NCI-H526 treated with DMSO at 0.1 percent for 48 hours (cell line): ENCODE measurements at regions not wholly inside any gene's neighbourhood (a gene's known extent, or its start where the extent isn't known, plus 50 kb on each side); places are given as distances from the start of the nearest gene placed in this dataset.

Source experiments
- DNase-seq: peaks from one replicate; lab custom pipeline; 2025; lab: John Stamatoyannopoulos, UW

- peak; percentile 24 for DNase-seq
Observed at GRCh38 chr7:130912862-130913638, 179.0 kb upstream of the KLF14 start.

GRCh38 chr7:130913639-130914553 is 179.9 kb upstream of the KLF14 start:
- DNase-seq: no peak

DNA sequence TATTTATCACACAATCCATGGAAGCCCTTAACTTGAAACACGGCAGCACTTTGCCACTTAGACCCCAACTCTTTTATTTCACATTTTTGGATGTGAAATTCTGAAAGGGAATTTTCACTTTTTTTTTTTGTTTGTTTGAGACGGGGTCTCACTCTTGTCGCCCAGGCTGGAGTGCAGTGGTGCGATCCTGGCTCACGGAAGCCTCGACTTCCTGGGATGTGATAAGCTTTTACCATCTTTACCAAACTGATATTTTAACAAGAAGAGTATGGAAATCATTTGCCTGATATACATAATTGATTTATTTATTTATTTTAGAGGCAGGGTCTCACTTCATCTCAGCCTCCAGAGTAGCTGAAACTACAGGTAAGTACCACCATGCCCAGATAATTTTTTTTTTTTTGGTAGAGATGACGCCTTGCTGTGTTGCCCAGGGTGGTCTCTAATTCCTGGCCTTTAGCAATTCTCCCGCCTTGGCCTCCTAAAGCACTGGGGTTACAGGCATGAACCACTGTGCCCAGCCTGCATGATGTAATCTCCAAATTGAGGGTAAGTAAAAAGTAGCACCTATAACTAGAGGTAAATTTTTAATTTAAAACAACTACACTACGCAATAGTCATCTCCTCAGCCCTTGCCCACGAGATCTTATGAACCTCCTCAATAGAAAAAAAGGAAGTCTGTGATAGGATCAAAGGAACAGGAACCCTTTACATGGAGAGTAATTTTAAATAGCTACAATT is 180.7 kb upstream of the KLF14 start:
- no peak for DNase-seq

- DNase-seq: no peak
Observed at GRCh38 chr7:130917669-130918128, 183.7 kb upstream of the KLF14 start.

- no peak for DNase-seq
Observed at GRCh38 chr7:130918129-130919052, 184.4 kb upstream of the KLF14 start.

DNA sequence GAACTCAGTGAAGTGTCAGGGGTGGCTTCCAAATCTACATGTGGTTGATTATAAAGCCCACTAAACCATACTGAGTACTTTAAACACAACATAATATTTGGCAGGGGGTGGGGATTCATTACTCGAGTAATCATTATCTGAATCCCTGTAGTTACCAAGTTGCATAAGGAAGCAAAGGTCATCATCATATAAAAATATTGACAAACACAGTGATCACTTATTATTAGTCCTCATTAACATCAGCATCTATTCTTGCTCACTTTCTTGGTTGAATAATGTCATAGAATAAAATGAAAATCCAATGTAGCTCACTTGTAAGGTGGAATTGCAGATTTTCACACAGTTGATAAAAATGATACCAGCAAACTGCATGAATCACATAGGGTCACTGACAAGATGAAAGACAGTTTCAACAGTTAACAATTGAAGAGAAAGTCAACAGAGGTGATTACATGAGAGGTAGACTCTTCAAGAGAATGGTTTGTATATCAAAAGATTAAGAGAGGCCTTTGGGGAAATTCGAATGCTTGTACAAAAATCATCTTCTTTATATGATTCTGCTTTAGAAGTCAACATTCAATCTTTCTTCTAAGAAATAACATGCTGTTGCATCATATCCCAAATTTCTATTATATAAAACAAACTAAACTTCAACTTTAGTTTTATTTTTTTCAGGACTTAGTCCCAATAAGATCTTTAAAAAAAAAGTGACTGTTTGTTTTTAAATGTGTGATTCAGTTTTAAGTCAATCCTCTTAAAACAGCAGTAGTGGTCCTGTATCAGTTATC is 185.5 kb upstream of the KLF14 start:
- no peak for DNase-seq

DNA sequence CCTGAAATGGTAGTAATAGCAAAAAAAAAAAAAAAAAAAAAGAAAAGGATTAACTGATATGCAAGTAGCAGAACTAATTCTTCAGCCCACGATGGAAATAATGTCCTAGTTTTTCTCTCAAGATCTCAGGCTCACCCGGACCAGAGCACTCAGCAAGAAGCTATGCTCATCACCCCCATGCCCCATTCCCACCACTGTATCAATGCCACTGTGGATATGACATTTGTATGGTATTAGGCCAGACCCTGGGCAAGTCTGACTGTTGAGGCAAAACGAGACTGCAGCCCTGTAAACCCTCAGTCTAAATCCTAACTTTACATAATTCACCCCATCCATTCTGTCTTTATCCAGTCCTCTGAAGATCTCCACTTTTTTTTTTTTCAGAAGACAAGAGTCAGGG is 186.1 kb upstream of the KLF14 start:
- no peak for DNase-seq

DNA sequence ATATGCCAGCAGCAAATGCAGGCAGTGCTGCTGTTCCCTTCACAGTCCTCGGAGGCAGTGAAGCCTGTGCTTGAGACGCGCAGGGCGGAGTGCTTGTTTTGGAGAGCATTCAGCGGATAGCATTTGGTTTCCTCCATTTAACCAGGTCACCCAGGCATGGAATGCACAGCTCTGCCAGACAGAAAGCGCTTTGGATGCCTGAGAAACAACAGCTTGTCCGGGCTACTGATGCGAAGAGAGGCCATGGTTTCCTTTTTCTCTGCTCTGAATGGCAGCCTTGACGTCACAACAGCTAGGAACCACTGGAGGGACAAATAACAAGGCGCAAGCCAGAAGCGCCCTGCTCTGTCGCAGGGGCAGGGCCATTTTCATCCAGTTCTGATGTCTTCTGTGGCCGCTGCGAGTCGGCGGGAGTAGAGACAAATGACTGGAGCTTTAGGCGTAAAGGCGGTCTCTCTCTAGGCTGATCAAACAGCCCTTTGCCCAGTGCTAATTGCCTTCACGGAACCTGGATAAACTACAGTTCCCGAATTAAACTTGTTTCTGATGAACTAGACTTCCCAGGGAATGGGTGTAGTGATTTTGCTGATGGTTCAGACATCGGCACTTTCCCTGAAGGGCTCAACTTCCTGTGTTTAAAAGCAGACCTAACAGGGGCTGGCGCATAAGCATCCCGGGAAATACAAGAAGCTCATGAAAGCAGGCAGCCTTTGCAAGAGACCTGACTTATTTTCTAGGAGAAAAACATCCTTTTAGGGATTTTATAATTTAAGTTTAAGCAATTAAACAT is 187.6 kb upstream of the KLF14 start:
- no peak for DNase-seq

- DNase-seq: no peak
Observed at GRCh38 chr7:130922206-130923112, 188.5 kb upstream of the KLF14 start.

DNA sequence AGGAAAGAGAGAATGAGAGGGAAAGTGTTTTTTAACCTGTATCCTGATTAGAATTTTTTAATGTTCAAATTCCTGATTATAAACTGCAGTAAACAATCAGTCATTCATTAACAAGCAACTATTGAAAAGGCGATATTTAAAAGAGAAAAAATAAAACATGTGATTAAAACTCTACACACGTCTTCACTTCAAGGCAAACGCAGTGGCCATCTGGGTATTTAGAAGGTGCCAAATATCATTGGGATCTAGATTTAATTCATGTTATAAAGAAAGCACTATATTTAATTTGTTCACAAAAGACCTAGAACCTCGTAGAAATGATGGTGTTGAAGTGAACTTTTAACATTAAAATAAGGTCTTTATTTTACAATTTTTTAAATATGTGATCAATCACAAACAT is 189.4 kb upstream of the KLF14 start:
- no peak for DNase-seq

- no peak for DNase-seq
Observed at GRCh38 chr7:130923930-130924329, 189.9 kb upstream of the KLF14 start.

DNA sequence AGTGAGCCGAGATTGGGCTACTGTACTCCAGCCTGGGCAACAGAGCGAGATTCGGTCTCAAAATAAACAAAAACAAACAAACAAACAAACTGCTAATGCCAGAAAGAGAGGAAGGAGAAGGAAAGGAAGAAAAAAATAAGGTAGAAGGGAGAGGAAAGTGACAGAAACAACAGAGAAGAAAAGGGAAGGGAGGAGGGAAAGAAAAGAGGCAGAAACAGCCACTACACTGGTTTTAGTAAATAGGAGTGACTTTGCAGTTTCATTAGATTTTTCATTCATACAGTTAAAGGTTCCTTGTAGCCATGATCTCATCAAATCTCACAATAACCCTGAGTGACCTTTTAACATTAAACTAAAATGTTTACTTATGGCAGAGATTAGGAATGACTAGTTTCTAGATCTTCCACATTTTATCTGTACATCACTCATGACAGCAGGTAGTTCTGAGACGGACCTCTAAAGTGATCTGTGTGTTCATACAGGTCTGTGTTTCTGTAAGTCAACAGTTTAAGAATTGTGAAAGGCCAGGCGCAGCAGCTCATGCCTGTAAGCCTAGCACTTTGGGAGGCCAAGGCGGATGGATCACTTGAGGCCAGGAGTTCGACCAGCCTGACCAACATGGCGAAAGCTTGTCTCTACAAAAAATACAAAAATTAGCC is 191.3 kb upstream of the KLF14 start:
- no peak for DNase-seq

DNA sequence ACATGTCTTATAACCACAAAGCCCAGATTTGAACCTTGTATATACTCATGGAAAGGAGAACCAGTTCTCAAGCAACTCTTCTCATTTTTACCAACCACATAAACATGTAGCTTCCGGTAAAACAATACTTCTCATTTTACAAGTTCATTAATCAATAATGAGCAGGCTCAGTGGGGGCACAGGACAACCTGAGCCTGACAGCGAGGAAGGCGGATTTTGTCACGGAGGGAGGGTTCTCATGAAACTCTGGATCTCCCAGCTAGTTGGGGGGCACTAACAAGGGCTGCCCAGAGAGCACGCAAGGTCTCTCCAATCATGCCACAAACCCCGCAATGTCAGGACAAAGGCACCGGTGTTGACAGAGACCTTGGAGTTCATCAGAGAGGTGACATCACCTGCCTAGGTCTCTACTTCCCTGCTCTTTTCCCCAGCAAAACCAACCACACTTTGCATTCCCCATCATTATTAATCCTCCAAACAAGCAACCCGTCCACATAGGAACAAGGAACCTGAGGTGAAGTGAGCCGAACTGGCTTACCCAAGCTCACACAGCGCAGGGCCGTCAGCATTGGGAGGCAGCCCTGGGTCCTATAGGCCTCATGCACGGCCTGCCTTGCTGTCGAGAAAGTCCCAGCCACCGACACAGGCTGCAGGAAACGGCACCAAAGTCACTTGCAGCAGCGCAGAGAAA is 192.1 kb upstream of the KLF14 start:
- no peak for DNase-seq

DNA sequence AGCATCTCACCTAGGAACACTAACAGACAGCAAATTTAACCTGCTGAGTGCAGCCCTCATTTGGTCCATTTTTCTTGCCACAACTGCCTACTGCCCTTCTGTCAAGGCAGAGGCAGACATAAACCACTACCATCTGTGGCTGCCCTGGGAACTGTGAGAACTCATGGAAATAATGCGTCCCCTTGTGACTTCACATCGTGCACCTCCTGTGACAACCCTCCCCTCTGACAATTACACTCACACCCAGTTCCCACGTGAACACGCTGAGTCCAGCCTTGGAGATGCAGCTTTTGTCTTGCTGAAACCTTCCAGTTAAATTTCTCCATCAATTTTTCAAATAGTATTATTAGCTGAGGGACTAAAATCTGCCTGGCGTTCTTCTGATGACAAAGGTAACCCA is 193.1 kb upstream of the KLF14 start:
- no peak for DNase-seq

DNA sequence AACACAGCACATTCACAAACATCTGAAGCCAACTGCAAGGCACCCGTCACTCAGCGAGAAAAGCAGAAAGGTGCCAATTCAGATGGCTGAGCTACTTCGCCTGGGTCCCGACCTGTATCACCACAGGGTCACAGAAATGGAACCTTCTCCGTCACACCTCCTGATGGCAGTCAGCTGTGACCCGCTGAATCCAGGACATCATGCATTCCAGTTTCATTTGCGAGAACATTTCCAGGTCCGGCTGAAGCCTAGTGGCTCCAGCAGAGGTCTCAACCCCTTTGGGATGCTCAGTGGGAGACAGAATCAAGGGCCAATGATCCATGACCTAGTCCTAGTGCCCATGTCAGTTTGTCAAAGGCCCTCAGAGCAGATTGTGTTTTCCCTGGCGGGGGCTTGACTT is 193.6 kb upstream of the KLF14 start:
- no peak for DNase-seq

DNA sequence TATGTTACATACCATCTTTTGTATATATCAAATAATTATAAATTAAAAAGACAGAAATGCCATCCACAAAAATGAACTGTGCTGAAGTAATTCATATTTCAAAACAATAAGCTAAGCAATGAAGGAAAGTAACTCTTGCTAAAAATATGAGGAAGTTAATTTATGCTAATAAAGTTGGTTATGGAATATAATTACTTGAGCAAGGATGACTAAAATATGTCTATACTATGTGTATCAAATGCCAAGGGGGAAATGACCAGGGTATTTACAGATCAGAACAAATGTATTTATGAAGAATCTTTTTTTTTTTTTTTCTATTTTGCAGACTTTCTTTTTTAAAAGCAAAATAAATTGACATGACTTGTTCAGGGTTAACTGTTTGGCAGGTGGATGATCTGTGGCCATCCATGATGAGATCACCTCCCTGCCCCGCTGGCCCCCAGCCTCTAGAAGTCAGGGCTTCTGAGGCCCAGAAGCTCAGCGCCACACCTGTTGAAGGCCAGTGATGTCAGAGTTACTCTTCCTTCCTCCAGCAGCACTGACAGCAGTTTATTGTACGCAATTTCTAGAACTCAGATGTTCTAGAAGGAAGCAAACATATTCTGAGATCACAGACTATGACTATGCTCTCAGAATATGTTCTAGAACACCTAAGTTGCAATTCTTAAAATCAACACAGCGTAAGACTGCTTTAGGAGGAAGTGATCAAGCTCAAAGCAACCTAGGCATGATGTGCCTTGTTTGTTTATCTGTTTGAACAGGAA is 196.1 kb upstream of the KLF14 start:
- DNase-seq: no peak

DNA sequence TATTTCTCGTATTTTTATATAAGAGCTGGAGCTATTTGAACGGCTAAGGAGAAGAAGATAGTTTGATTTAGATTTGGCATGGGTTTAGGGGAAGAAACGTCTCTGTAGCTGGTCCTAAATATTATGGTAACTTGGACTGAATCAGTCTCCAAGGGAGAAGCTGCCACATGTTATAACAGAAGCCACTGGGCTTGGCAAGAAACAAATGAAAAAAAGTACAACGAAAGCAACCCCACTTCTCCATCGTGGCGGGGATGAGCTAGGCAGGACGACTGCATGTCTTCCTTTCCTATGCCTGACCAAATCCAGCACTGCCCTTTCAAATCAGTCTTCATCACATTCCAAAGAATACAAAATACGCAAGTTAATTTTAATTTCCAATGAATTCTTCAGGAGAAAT is 196.7 kb upstream of the KLF14 start:
- no peak for DNase-seq
